Stimulated activated CD4-positive, alpha-beta T cell treated with anti-CD3 and anti-CD28 coated beads, Interleukin-15, amount 100 ng/mL, for 48 hours (primary cell): ENCODE measurements at regions not wholly inside any gene's neighbourhood (a gene's known extent, or its start where the extent isn't known, plus 50 kb on each side); places are given as distances from the start of the nearest gene placed in this dataset.

ENCODE experiments used
- DNase-seq, 2 donors: peaks; one replicate each; pipeline ENCODE4 v3.0.0-alpha.2; 2020; ENCODE audit warnings: low read depth in 2 of 2

- no peak for DNase-seq
Measured at GRCh38 chr2:239905884-239906654, 119.1 kb downstream of the NDUFA10 start.

- no peak for DNase-seq
Measured at GRCh38 chr2:239905306-239905705, 119.8 kb downstream of the NDUFA10 start.

GRCh38 chr2:239904496-239904895 is 120.6 kb downstream of the NDUFA10 start:
- no peak for DNase-seq

GRCh38 chr2:239903803-239904202 is 121.3 kb downstream of the NDUFA10 start:
- no peak for DNase-seq

- no peak for DNase-seq
Measured at GRCh38 chr2:239903210-239903609, 121.9 kb downstream of the NDUFA10 start.

GRCh38 chr2:239902749-239903201 is 122.4 kb downstream of the NDUFA10 start:
- no peak for DNase-seq

- no peak for DNase-seq
Measured at GRCh38 chr2:239898292-239898925, 126.7 kb downstream of the NDUFA10 start.

GRCh38 chr2:239897596-239898235 is 127.4 kb downstream of the NDUFA10 start:
- DNase-seq: no peak

- DNase-seq: no peak
Measured at GRCh38 chr2:239896075-239896474, 129.1 kb downstream of the NDUFA10 start.

GRCh38 chr2:239895669-239896068 is 129.5 kb downstream of the NDUFA10 start:
- no peak for DNase-seq

GRCh38 chr2:239895116-239895515 is 130.0 kb downstream of the NDUFA10 start:
- DNase-seq: no peak

GRCh38 chr2:239894276-239894675 is 130.9 kb downstream of the NDUFA10 start:
- no peak for DNase-seq

- no peak for DNase-seq
Measured at GRCh38 chr2:239893236-239893515, 132.0 kb downstream of the NDUFA10 start.

GRCh38 chr2:239892441-239893235 is 132.5 kb downstream of the NDUFA10 start:
- no peak for DNase-seq

GRCh38 chr2:239891698-239892097 is 133.4 kb downstream of the NDUFA10 start:
- no peak for DNase-seq

GRCh38 chr2:239890206-239890746 is 134.9 kb downstream of the NDUFA10 start:
- no peak for DNase-seq

- DNase-seq: no peak
Measured at GRCh38 chr2:239889641-239890121, 135.5 kb downstream of the NDUFA10 start.

GRCh38 chr2:239887604-239888003 is 137.5 kb downstream of the NDUFA10 start:
- DNase-seq: no peak

GRCh38 chr2:239886781-239887180 is 138.4 kb downstream of the NDUFA10 start:
- no peak for DNase-seq

- DNase-seq: no peak
Measured at GRCh38 chr2:239884875-239885274, 140.3 kb downstream of the NDUFA10 start.

- no peak for DNase-seq
Measured at GRCh38 chr2:239884051-239884405, 141.1 kb downstream of the NDUFA10 start.
